ENCODE measurements at regions not wholly inside any gene's neighbourhood (a gene's known extent, or its start where the extent isn't known, plus 50 kb on each side); places are given as distances from the start of the nearest gene placed in this dataset.
"Not testable (repeated sequence)": the region's sequence is repeated elsewhere in the genome, so short reads cannot be mapped to it uniquely, and the experiment has no call there.

- Histone ChIP-seq H3K4me3 (no peak overlapping the region), H3K9me3 (no peaks in the 10 kb centered on the region), H3K36me3 (no peaks in the 10 kb centered on the region), H3K27me3 (no peaks in the 10 kb centered on the region), H3K27ac (no peak overlapping the region), H3K4me1 (no peaks in the 10 kb centered on the region)
- TF ChIP-seq, protein P1, sequence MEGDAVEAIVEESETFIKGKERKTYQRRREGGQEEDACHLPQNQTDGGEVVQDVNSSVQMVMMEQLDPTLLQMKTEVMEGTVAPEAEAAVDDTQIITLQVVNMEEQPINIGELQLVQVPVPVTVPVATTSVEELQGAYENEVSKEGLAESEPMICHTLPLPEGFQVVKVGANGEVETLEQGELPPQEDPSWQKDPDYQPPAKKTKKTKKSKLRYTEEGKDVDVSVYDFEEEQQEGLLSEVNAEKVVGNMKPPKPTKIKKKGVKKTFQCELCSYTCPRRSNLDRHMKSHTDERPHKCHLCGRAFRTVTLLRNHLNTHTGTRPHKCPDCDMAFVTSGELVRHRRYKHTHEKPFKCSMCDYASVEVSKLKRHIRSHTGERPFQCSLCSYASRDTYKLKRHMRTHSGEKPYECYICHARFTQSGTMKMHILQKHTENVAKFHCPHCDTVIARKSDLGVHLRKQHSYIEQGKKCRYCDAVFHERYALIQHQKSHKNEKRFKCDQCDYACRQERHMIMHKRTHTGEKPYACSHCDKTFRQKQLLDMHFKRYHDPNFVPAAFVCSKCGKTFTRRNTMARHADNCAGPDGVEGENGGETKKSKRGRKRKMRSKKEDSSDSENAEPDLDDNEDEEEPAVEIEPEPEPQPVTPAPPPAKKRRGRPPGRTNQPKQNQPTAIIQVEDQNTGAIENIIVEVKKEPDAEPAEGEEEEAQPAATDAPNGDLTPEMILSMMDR (IDR thresholded peaks at IDR 0.05) = no peak
- no peak for DNase-seq (ENCODE audit: extremely low spot score in 2 of 2)
- intact Hi-C loops (cut with DNase I) = no loop called here
Measured at GRCh38 chr4:135921081-135921480, 1611.2 kb downstream of the PCDH18 start.

DNA sequence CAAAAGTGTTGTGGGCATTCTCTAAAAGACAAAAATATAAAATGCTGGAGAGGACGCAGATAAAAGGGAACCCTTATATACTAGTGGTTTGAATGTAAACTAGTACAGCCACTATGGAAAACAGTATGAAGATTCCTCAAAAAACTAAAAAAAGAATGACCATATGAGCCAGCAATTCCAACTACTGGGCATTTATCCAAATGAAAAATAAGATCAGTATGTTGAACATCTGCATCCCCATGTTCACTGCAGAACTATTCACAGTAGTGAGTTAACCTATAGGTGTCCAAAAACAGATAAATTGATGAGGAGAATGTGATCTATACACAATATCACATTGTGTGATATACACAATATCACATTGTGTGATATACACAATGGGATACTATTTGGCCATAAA is 1615.3 kb downstream of the PCDH18 start:
- no peaks in the 10 kb centered on the region for H3K27me3 ChIP-seq
- TF ChIP-seq, protein P1 (IDR thresholded peaks at IDR 0.05) = no peak
- no peak for TF ChIP-seq POLR2AphosphoS5 (IDR thresholded peaks at IDR 0.05; ENCODE audit: insufficient read depth in 1 of 2, low read depth in 1 of 2)
- TF ChIP-seq POLR2A (IDR thresholded peaks at IDR 0.05) = no peak
- H3K9me3 ChIP-seq = no peaks in the 10 kb centered on the region
- no peak overlapping the region for H3K4me3 ChIP-seq
- intact Hi-C loops (cut with DNase I) = no loop called here
- no peaks in the 10 kb centered on the region for H3K36me3 ChIP-seq
- no peak for DNase-seq (ENCODE audit: extremely low spot score in 2 of 2)
- no peak overlapping the region for H3K27ac ChIP-seq
- no peaks in the 10 kb centered on the region for H3K4me1 ChIP-seq

GRCh38 chr4:135900956-135901355 is 1631.3 kb downstream of the PCDH18 start:
- Histone ChIP-seq H3K9me3 (no peaks in the 10 kb centered on the region), H3K27ac (no peak overlapping the region), H3K36me3 (no peaks in the 10 kb centered on the region), H3K4me3 (no peak overlapping the region), H3K4me1 (no peaks in the 10 kb centered on the region), H3K27me3 (no peaks in the 10 kb centered on the region)
- TF ChIP-seq, protein P1 (IDR thresholded peaks at IDR 0.05) = no peak
- TF ChIP-seq POLR2AphosphoS5 (IDR thresholded peaks at IDR 0.05; ENCODE audit: insufficient read depth in 1 of 2, low read depth in 1 of 2) = no peak
- DNase-seq (ENCODE audit: extremely low spot score in 2 of 2) = no peak
- intact Hi-C loops (cut with DNase I) = no loop called here

DNA sequence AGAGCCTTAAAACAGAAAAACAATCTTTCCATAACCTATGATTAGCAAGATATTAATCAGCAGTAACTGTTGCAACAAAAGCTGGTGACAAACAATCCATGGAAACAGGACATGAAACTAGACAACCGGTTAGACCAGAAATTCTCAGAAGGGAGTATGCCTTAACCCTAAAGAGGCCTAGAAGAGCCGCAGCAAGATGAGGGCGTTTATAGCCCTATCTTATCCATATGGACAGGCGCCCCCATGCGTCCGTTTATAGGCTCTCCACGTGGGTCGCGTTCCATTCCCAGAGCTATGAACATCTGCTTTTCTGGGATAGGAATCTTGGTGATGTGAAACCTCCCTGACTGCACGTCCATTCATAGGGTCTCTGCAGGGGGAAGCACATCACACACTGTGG is 1662.7 kb upstream of the PABPC4L start:
- intact Hi-C loops (cut with DNase I); H3K4me1 ChIP-seq; DNase-seq (ENCODE audit: extremely low spot score in 2 of 2); H3K27ac ChIP-seq; H3K36me3 ChIP-seq; H3K27me3 ChIP-seq; H3K4me3 ChIP-seq; H3K9me3 ChIP-seq: not testable (repeated sequence)

- Histone ChIP-seq H3K36me3 (no peaks in the 10 kb centered on the region), H3K4me1 (no peaks in the 10 kb centered on the region), H3K9me3 (no peaks in the 10 kb centered on the region), H3K27me3 (no peaks in the 10 kb centered on the region), H3K27ac (no peak overlapping the region), H3K4me3 (no peak overlapping the region)
- DNase-seq (ENCODE audit: extremely low spot score in 2 of 2) = no peak
- intact Hi-C loops (cut with DNase I) = no loop called here
- TF ChIP-seq POLR2A (IDR thresholded peaks at IDR 0.05) = no peak
- TF ChIP-seq POLR2AphosphoS5 (IDR thresholded peaks at IDR 0.05; ENCODE audit: insufficient read depth in 1 of 2, low read depth in 1 of 2) = no peak
- TF ChIP-seq, protein P1 (IDR thresholded peaks at IDR 0.05) = no peak
Measured at GRCh38 chr4:135840781-135841180, 1639.2 kb upstream of the PABPC4L start.

- no peaks in the 10 kb centered on the region for H3K27me3 ChIP-seq
- intact Hi-C loops (cut with DNase I) = no loop called here
- no peak overlapping the region for H3K4me3 ChIP-seq
- no peak overlapping the region for H3K27ac ChIP-seq
- no peaks in the 10 kb centered on the region for H3K36me3 ChIP-seq
- H3K4me1 ChIP-seq = no peaks in the 10 kb centered on the region
- no peak for DNase-seq (ENCODE audit: extremely low spot score in 2 of 2)
- TF ChIP-seq, protein P1 (IDR thresholded peaks at IDR 0.05) = no peak
- TF ChIP-seq POLR2A (IDR thresholded peaks at IDR 0.05) = no peak
- no peak for TF ChIP-seq POLR2AphosphoS5 (IDR thresholded peaks at IDR 0.05; ENCODE audit: insufficient read depth in 1 of 2, low read depth in 1 of 2)
- no peaks in the 10 kb centered on the region for H3K9me3 ChIP-seq
Measured at GRCh38 chr4:135839712-135840111, 1638.1 kb upstream of the PABPC4L start.

Data from vagina (tissue), 2 donors.